Vagina (tissue), 2 donors: ENCODE measurements at regions not wholly inside any gene's neighbourhood (a gene's known extent, or its start where the extent isn't known, plus 50 kb on each side); places are given as distances from the start of the nearest gene placed in this dataset.

ENCODE experiments used
- DNase-seq, 2 donors: peaks; one replicate each; pipeline ENCODE4 v3.0.0-alpha.2; 2017; ENCODE audit errors: extremely low spot score in 2 of 2
- H3K27ac ChIP-seq: fragments of 200-600 bp; sonication (generic); one replicate; pipeline ENCODE4 v1.5.1; 2019
- H3K27me3 ChIP-seq: fragments of 200-600 bp; sonication (generic); one replicate; pipeline ENCODE4 v1.5.1; 2019
- H3K36me3 ChIP-seq, 2 donors: fragments of 200-600 bp; sonication (generic); one replicate each; pipeline ENCODE4 v1.5.1; 2017 to 2019
- H3K4me1 ChIP-seq: fragments of 200-600 bp; sonication (generic); one replicate; pipeline ENCODE4 v1.5.1; 2019
- H3K4me3 ChIP-seq, 2 donors: fragments of 200-600 bp; sonication (generic); 1 replicate in 1 of 2; 2 replicates in 1 of 2; pipeline ENCODE4 v1.5.1; 2016 to 2019
- H3K9me3 ChIP-seq: fragments of 200-600 bp; sonication (generic); one replicate; pipeline ENCODE4 v1.5.1; 2019
- CTCF ChIP-seq, 3 experiments: fragments of 450-650 bp in 2 of 3; fragments of 200-600 bp in 1 of 3; sonication (generic) in 1 of 3; IDR thresholded peaks; one replicate each; pipeline ENCODE4 v1.5.1; 2017 to 2019; ENCODE audit warnings: antibody characterized with exemption in 3 of 3, mild to moderate bottlenecking in 2 of 3, moderate library complexity in 2 of 3
- POLR2A ChIP-seq, 2 donors: fragments of 450-650 bp; IDR thresholded peaks; one replicate each; pipeline ENCODE4 v1.6.1; 2017; ENCODE audit warnings: antibody characterized with exemption in 2 of 2, mild to moderate bottlenecking in 2 of 2, moderate library complexity in 2 of 2
- POLR2AphosphoS5 ChIP-seq, 2 donors: sonication (generic); formaldehyde crosslinking; IDR thresholded peaks; one replicate each; pipeline ENCODE4 v1.9.0; 2017; ENCODE audit warnings: antibody characterized with exemption in 2 of 2, mild to moderate bottlenecking in 2 of 2, low read depth in 1 of 2; ENCODE audit not compliant: insufficient read depth in 1 of 2
- intact Hi-C: fragments of 100-400 bp; cut with DNase I; formaldehyde crosslinking; loops from one replicate; pipeline ENCODE4 v1.15.1; 2023

GRCh38 chr2:146661473-146662096, 1183.2 kb upstream of the ACVR2A start:
- Histone ChIP-seq H3K27ac (no peak overlapping the region), H3K4me1 (no peaks in the 10 kb centered on the region), H3K4me3 (no peak overlapping the region), H3K27me3 (no peaks in the 10 kb centered on the region), H3K9me3 (no peaks in the 10 kb centered on the region), H3K36me3 (no peaks in the 10 kb centered on the region)
- DNase-seq: no peak
- intact Hi-C loops: no loop called here
- TF ChIP-seq CTCF (IDR thresholded peaks at IDR 0.05): no peak
- TF ChIP-seq POLR2A (IDR thresholded peaks at IDR 0.05): no peak
- no peak for TF ChIP-seq POLR2AphosphoS5 (IDR thresholded peaks at IDR 0.05; ENCODE audit: insufficient read depth in 1 of 2, low read depth in 1 of 2)

DNA sequence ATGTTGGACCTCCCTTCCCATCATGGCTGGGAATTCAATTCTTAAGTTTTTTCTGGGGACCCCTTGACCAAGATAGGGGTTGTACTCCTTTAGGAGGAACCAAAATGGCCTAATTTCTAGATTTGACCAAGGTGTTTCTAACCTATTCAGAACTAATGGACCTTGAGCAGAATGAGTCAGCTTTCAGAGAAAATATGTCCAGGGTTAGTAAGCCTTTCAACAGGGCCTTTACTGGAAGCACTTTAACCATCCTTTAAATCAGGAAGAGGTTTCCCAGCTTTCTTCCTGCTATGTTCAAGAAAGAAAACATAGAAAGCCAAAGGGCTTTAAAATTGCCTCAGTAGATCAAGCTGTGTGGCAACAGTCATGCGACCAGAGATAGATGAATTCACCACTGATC, 1184.9 kb upstream of the ACVR2A start:
- Histone ChIP-seq H3K9me3 (no peaks in the 10 kb centered on the region), H3K27ac (no peak overlapping the region), H3K4me1 (no peaks in the 10 kb centered on the region), H3K4me3 (no peak overlapping the region), H3K27me3 (no peaks in the 10 kb centered on the region), H3K36me3 (no peaks in the 10 kb centered on the region)
- no peak for DNase-seq
- intact Hi-C loops: no loop called here
- TF ChIP-seq CTCF (IDR thresholded peaks at IDR 0.05): no peak
- no peak for TF ChIP-seq POLR2A (IDR thresholded peaks at IDR 0.05)
- no peak for TF ChIP-seq POLR2AphosphoS5 (IDR thresholded peaks at IDR 0.05; ENCODE audit: insufficient read depth in 1 of 2, low read depth in 1 of 2)

DNA sequence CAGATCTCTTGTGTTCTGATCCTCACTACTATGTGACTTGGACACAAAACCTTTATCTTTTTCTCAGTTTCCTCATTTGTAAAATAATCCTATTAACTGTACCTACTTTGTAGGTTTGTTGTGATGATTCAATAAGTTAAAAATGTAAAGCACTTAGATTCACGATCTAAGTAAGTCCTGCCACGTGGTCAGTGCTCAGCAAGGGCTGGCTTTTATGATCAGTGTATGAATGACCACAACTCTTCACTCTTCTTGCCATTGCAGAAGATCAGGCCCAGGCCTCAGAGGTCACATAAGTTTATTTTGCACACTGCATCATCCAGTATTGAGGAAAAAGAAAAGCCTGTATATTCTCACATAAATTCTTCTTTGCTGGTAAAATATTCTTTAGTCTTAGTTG, 1192.5 kb upstream of the ACVR2A start:
- H3K27me3 ChIP-seq: no peaks in the 10 kb centered on the region
- no peaks in the 10 kb centered on the region for H3K4me1 ChIP-seq
- no peaks in the 10 kb centered on the region for H3K9me3 ChIP-seq
- H3K27ac ChIP-seq: no peak overlapping the region
- intact Hi-C loops: no loop called here
- no peaks in the 10 kb centered on the region for H3K36me3 ChIP-seq
- no peak for DNase-seq
- TF ChIP-seq POLR2A (IDR thresholded peaks at IDR 0.05) (no peak), POLR2AphosphoS5 (IDR thresholded peaks at IDR 0.05; ENCODE audit: insufficient read depth in 1 of 2, low read depth in 1 of 2) (no peak), CTCF (IDR thresholded peaks at IDR 0.05) (no peak)
- H3K4me3 ChIP-seq: no peak overlapping the region

GRCh38 chr2:146651361-146651760, 1193.5 kb upstream of the ACVR2A start:
- H3K36me3 ChIP-seq: no peaks in the 10 kb centered on the region
- H3K4me1 ChIP-seq: no peaks in the 10 kb centered on the region
- intact Hi-C loops: no loop called here
- no peak overlapping the region for H3K27ac ChIP-seq
- H3K9me3 ChIP-seq: no peaks in the 10 kb centered on the region
- H3K27me3 ChIP-seq: no peaks in the 10 kb centered on the region
- DNase-seq: no peak
- no peak overlapping the region for H3K4me3 ChIP-seq
- TF ChIP-seq POLR2AphosphoS5 (IDR thresholded peaks at IDR 0.05; ENCODE audit: insufficient read depth in 1 of 2, low read depth in 1 of 2) (no peak), CTCF (IDR thresholded peaks at IDR 0.05) (no peak), POLR2A (IDR thresholded peaks at IDR 0.05) (no peak)

- no peaks in the 10 kb centered on the region for H3K4me1 ChIP-seq
- no peaks in the 10 kb centered on the region for H3K9me3 ChIP-seq
- DNase-seq: no peak
- no peak overlapping the region for H3K4me3 ChIP-seq
- no peak overlapping the region for H3K27ac ChIP-seq
- intact Hi-C loops: no loop called here
- TF ChIP-seq POLR2A (IDR thresholded peaks at IDR 0.05): no peak
- no peak for TF ChIP-seq POLR2AphosphoS5 (IDR thresholded peaks at IDR 0.05; ENCODE audit: insufficient read depth in 1 of 2, low read depth in 1 of 2)
- no peak for TF ChIP-seq CTCF (IDR thresholded peaks at IDR 0.05)
- H3K27me3 ChIP-seq: no peaks in the 10 kb centered on the region
- no peaks in the 10 kb centered on the region for H3K36me3 ChIP-seq
These were observed 1202.8 kb upstream of the ACVR2A start for GRCh38 chr2:146642066-146642465.
